Neuronal stem cell (in vitro differentiated cells): ENCODE measurements at regions not wholly inside any gene's neighbourhood (a gene's known extent, or its start where the extent isn't known, plus 50 kb on each side); places are given as distances from the start of the nearest gene placed in this dataset.

Experiments used
- DNase-seq: peaks from one replicate; pipeline ENCODE4 v3.0.0-alpha.2; 2013; ENCODE audit warnings: low spot score
- H2AFZ ChIP-seq: one replicate; pipeline ENCODE4 v1.6.1; 2013; ENCODE audit warnings: mild to moderate bottlenecking, low read length, inconsistent platforms
- H2AK5ac ChIP-seq: 2 replicates; pipeline ENCODE4 v1.6.1; 2013; ENCODE audit warnings: low read depth, mild to moderate bottlenecking, inconsistent platforms, low read length, moderate library complexity, mixed read lengths
- H2BK120ac ChIP-seq: 2 replicates; pipeline ENCODE4 v1.6.1; 2013; ENCODE audit warnings: low read depth, mild to moderate bottlenecking, inconsistent platforms, low read length, moderate library complexity, mixed read lengths
- H2BK12ac ChIP-seq: one replicate; pipeline ENCODE4 v1.6.1; 2013; ENCODE audit warnings: low read length, inconsistent platforms
- H2BK15ac ChIP-seq: 2 replicates; pipeline ENCODE4 v1.6.1; 2013; ENCODE audit warnings: mild to moderate bottlenecking, low read length, inconsistent platforms, mixed read lengths
- H2BK5ac ChIP-seq: one replicate; pipeline ENCODE4 v1.6.1; 2013; ENCODE audit warnings: inconsistent platforms, mild to moderate bottlenecking, low read length, moderate library complexity
- H3K14ac ChIP-seq: one replicate; pipeline ENCODE4 v1.6.1; 2013; ENCODE audit warnings: low read length, inconsistent platforms
- H3K18ac ChIP-seq: 2 replicates; pipeline ENCODE4 v1.6.1; 2013; ENCODE audit warnings: low read length, inconsistent platforms
- H3K23ac ChIP-seq: 2 replicates; pipeline ENCODE4 v1.6.1; 2013; ENCODE audit warnings: low read depth, mild to moderate bottlenecking, mixed read lengths, low read length, inconsistent platforms; ENCODE audit not compliant: poor library complexity
- H3K27ac ChIP-seq: replicated peaks from 3 replicates; pipeline ENCODE4 v1.5.1; 2013; ENCODE audit warnings: low read length, inconsistent platforms
- H3K27me3 ChIP-seq, 3 experiments: 2 replicates each; pipeline ENCODE4 v1.6.1; 2013; ENCODE audit warnings: low read length in 3 of 3, mild to moderate bottlenecking in 2 of 3, inconsistent platforms in 1 of 3, low read depth in 1 of 3, mixed read lengths in 1 of 3, moderate library complexity in 1 of 3; ENCODE audit not compliant: control insufficient read depth in 3 of 3, insufficient read depth in 3 of 3
- H3K36me3 ChIP-seq, 2 donors: replicated peaks in 1 of 2; 2 replicates each; pipeline ENCODE4 v1.6.1; 2013; ENCODE audit warnings: low read length in 2 of 2; ENCODE audit not compliant: control insufficient read depth in 2 of 2, insufficient read depth in 2 of 2
- H3K4ac ChIP-seq: 2 replicates; pipeline ENCODE4 v1.6.1; 2013; ENCODE audit warnings: inconsistent platforms, mild to moderate bottlenecking, low read length, moderate library complexity
- H3K4me1 ChIP-seq, 2 donors: 1 replicate in 1 of 2; 2 replicates in 1 of 2; pipeline ENCODE4 v1.6.1; 2013; ENCODE audit warnings: low read length in 2 of 2, low read depth in 1 of 2; ENCODE audit not compliant: control insufficient read depth in 2 of 2, insufficient read depth in 1 of 2
- H3K4me2 ChIP-seq: one replicate; pipeline ENCODE4 v1.6.1; 2013; ENCODE audit warnings: mild to moderate bottlenecking, low read length, inconsistent platforms; ENCODE audit not compliant: insufficient read depth, poor library complexity, severe bottlenecking
- H3K4me3 ChIP-seq, 2 donors: 2 replicates each; pipeline ENCODE4 v1.5.1; 2013; ENCODE audit warnings: low read length in 2 of 2, mild to moderate bottlenecking in 2 of 2, inconsistent platforms in 1 of 2, moderate library complexity in 1 of 2
- H3K79me1 ChIP-seq: one replicate; pipeline ENCODE4 v1.6.1; 2013; ENCODE audit warnings: low read depth, mild to moderate bottlenecking, inconsistent platforms, low read length, moderate library complexity
- H3K9ac ChIP-seq: one replicate; pipeline ENCODE4 v1.6.1; 2013; ENCODE audit warnings: mild to moderate bottlenecking, low read depth, low read length, inconsistent platforms; ENCODE audit not compliant: poor library complexity
- H3K9me3 ChIP-seq, 2 donors: replicated peaks in 1 of 2; 2 replicates each; pipeline versions ENCODE3 to v1.6.1; 2013; ENCODE audit warnings: low read length in 2 of 2, mild to moderate bottlenecking in 2 of 2, inconsistent platforms in 1 of 2, low read depth in 1 of 2, mixed read lengths in 1 of 2, moderate library complexity in 1 of 2; ENCODE audit not compliant: control insufficient read depth in 2 of 2, insufficient read depth in 1 of 2
- H4K8ac ChIP-seq: one replicate; pipeline ENCODE4 v1.6.1; 2013; ENCODE audit warnings: low read depth, mild to moderate bottlenecking, inconsistent platforms, low read length, moderate library complexity
- H4K91ac ChIP-seq: one replicate; pipeline ENCODE4 v1.6.1; 2013; ENCODE audit warnings: low read length, low read depth, mild to moderate bottlenecking, inconsistent platforms; ENCODE audit not compliant: poor library complexity
- WGBS, 2 donors: extraction: QIAGEN DNeasy Blood & Tissue Kit; methylation state at CpG; one replicate each; pipeline ENCODE4 v1.1.7; 2013; ENCODE audit warnings: missing lambda C conversion rate in 2 of 2, mixed read lengths in 1 of 2; ENCODE audit not compliant: insufficient read length in 2 of 2, insufficient replicate concordance in 1 of 2; ENCODE audit errors: extremely low coverage in 2 of 2; 5-methylcytosine and 5-hydroxymethylcytosine counted together

- no peak overlapping the region for H2AK5ac ChIP-seq
- no CpG with 5 or more reads among the region's 2 CpGs for WGBS, 2 donors
- no peak overlapping the region for H4K8ac ChIP-seq
- H3K4me3 ChIP-seq: no peak overlapping the region
- no peak overlapping the region for H3K4me2 ChIP-seq
- no peak overlapping the region for H3K14ac ChIP-seq
- no peaks in the 10 kb centered on the region for H3K36me3 ChIP-seq
- no peak overlapping the region for H2AFZ ChIP-seq
- DNase-seq: no peak
- H3K27ac ChIP-seq: no peak overlapping the region
- no peak overlapping the region for H2BK15ac ChIP-seq
- H3K79me1 ChIP-seq: no peaks in the 10 kb centered on the region
- H3K27me3 ChIP-seq: no peaks in the 10 kb centered on the region
- H3K9ac ChIP-seq: no peak overlapping the region
- H3K4ac ChIP-seq: no peak overlapping the region
- H2BK12ac ChIP-seq: no peak overlapping the region
- H2BK120ac ChIP-seq: no peak overlapping the region
- no peak overlapping the region for H3K18ac ChIP-seq
- no peaks in the 10 kb centered on the region for H3K9me3 ChIP-seq
- H2BK5ac ChIP-seq: no peak overlapping the region
- H4K91ac ChIP-seq: no peak overlapping the region
- H3K4me1 ChIP-seq: no peaks in the 10 kb centered on the region
- H3K23ac ChIP-seq: no peak overlapping the region
Measured at GRCh38 chr1:116288201-116288598, 84.8 kb upstream of the ATP1A1 start.

GRCh38 chr1:116289193-116289592, 83.9 kb upstream of the ATP1A1 start:
- no peak overlapping the region for H3K4me3 ChIP-seq
- no peak overlapping the region for H3K27ac ChIP-seq
- H3K23ac ChIP-seq: no peak overlapping the region
- no peaks in the 10 kb centered on the region for H3K27me3 ChIP-seq
- H3K9me3 ChIP-seq: no peaks in the 10 kb centered on the region
- no peak overlapping the region for H4K91ac ChIP-seq
- H2BK120ac ChIP-seq: no peak overlapping the region
- no peaks in the 10 kb centered on the region for H3K79me1 ChIP-seq
- no peak overlapping the region for H2BK5ac ChIP-seq
- no peak overlapping the region for H3K9ac ChIP-seq
- no CpG with 5 or more reads among the region's 2 CpGs for WGBS, 2 donors
- H3K4me1 ChIP-seq: no peaks in the 10 kb centered on the region
- no peak overlapping the region for H4K8ac ChIP-seq
- H2AK5ac ChIP-seq: no peak overlapping the region
- H3K4ac ChIP-seq: no peak overlapping the region
- no peak overlapping the region for H3K4me2 ChIP-seq
- H2AFZ ChIP-seq: no peak overlapping the region
- no peaks in the 10 kb centered on the region for H3K36me3 ChIP-seq
- no peak for DNase-seq
- H3K14ac ChIP-seq: no peak overlapping the region
- H3K18ac ChIP-seq: no peak overlapping the region
- no peak overlapping the region for H2BK15ac ChIP-seq
- H2BK12ac ChIP-seq: no peak overlapping the region

GRCh38 chr1:116290085-116290705, 82.8 kb upstream of the ATP1A1 start:
- Histone ChIP-seq H4K8ac (no peak overlapping the region), H2AK5ac (no peak overlapping the region), H2AFZ (no peak overlapping the region), H4K91ac (no peak overlapping the region), H3K4ac (no peak overlapping the region), H3K27ac (no peak overlapping the region), H2BK120ac (no peak overlapping the region), H3K9me3 (no peaks in the 10 kb centered on the region), H3K27me3 (no peaks in the 10 kb centered on the region), H3K23ac (no peak overlapping the region), H3K79me1 (no peaks in the 10 kb centered on the region), H3K4me1 (no peaks in the 10 kb centered on the region), H2BK15ac (no peak overlapping the region), H3K4me2 (no peak overlapping the region), H3K14ac (no peak overlapping the region), H3K4me3 (no peak overlapping the region), H3K9ac (no peak overlapping the region), H3K18ac (no peak overlapping the region), H2BK5ac (no peak overlapping the region), H2BK12ac (no peak overlapping the region), H3K36me3 (no peaks in the 10 kb centered on the region)
- DNase-seq: no peak
- WGBS, 2 donors: no CpG with 5 or more reads among the region's 3 CpGs

GRCh38 chr1:116291024-116291423, 82.0 kb upstream of the ATP1A1 start:
- Histone ChIP-seq H3K4me1 (no peaks in the 10 kb centered on the region), H4K91ac (no peak overlapping the region), H3K9me3 (no peaks in the 10 kb centered on the region), H3K4ac (no peak overlapping the region), H3K14ac (no peak overlapping the region), H3K4me3 (no peak overlapping the region), H2BK120ac (no peak overlapping the region), H3K79me1 (no peaks in the 10 kb centered on the region), H2BK5ac (no peak overlapping the region), H2BK12ac (no peak overlapping the region), H2AK5ac (no peak overlapping the region), H3K9ac (no peak overlapping the region), H2BK15ac (no peak overlapping the region), H3K4me2 (no peak overlapping the region), H3K27ac (no peak overlapping the region), H3K23ac (no peak overlapping the region), H2AFZ (no peak overlapping the region), H4K8ac (no peak overlapping the region), H3K18ac (no peak overlapping the region), H3K36me3 (no peaks in the 10 kb centered on the region), H3K27me3 (no peaks in the 10 kb centered on the region)
- DNase-seq: no peak
- no CpG with 5 or more reads among the region's 2 CpGs for WGBS, 2 donors
